HepG2 (cell line): ENCODE measurements at regions not wholly inside any gene's neighbourhood (a gene's known extent, or its start where the extent isn't known, plus 50 kb on each side); places are given as distances from the start of the nearest gene placed in this dataset.

Experiments used
- ATAC-seq: fragments of 200-7000 bp; cut with Tn5 transposase; 3 replicates; pipeline ENCODE4 v1.9.1; 2020; ENCODE audit warnings: mild to moderate bottlenecking, moderate library complexity
- BruUV-seq: library from RNA; stranded (reverse); fragments of 400-500 nt; replicated peaks from 2 replicates; lab custom pipeline; 2021; lab: Mats Ljungman, UMichigan
- CTCF ChIA-PET: fragments of 300-600 bp; formaldehyde crosslinking; extraction: SDS; loops from one replicate; lab custom pipeline; 2021; ENCODE audit warnings: low total read pairs, inconsistent platforms, low intra/inter-chr PET ratio; lab: Yijun Ruan, JAX
- POLR2A ChIA-PET: fragments of 350-600 bp; sonication (Branson Sonifier 250); formaldehyde crosslinking; loops from one replicate; lab custom pipeline; 2020; ENCODE audit warnings: antibody characterized with exemption, inconsistent platforms; lab: Yijun Ruan, JAX
- DNase-seq: peaks from one replicate; pipeline ENCODE4 v3.0.0-alpha.2; 2015; ENCODE audit warnings: low spot score
- FAIRE-seq: peaks from 3 replicates; lab custom pipeline; 2011; peaks lifted over from hg19 to GRCh38; lab: Jason Lieb, UNC
- H2AFZ ChIP-seq: one replicate; pipeline ENCODE4 v1.6.1; 2011; ENCODE audit warnings: low read length, inconsistent platforms
- H3K27ac ChIP-seq: fragments of 300-600 bp; 3 replicates; pipeline ENCODE4 v1.8.0; 2011; ENCODE audit warnings: mixed run types, mild to moderate bottlenecking, mixed read lengths, low read length, inconsistent platforms; ENCODE audit not compliant: insufficient read depth; ENCODE audit errors: extremely low read length
- H3K27me3 ChIP-seq, 2 experiments: fragments of 200-600 bp in 1 of 2; 2 replicates in 1 of 2; 3 replicates in 1 of 2; pipeline versions ENCODE4 v1.6.0 to v1.8.0; 2011; ENCODE audit warnings: low read length in 2 of 2, mild to moderate bottlenecking in 2 of 2, moderate library complexity in 2 of 2, inconsistent platforms in 1 of 2; ENCODE audit not compliant: insufficient read depth in 2 of 2, control insufficient read depth in 1 of 2
- H3K36me3 ChIP-seq, 2 experiments: fragments of 200-600 bp in 1 of 2; replicated peaks in 1 of 2; 2 replicates in 1 of 2; 3 replicates in 1 of 2; pipeline versions ENCODE4 v1.5.1 to v1.8.0; 2011; ENCODE audit warnings: low read length in 2 of 2, inconsistent platforms in 1 of 2; ENCODE audit not compliant: insufficient read depth in 2 of 2, control insufficient read depth in 1 of 2
- H3K4me1 ChIP-seq: 2 replicates; pipeline ENCODE4 v1.5.1; 2012; ENCODE audit warnings: low read length, inconsistent platforms; ENCODE audit not compliant: insufficient read depth
- H3K4me2 ChIP-seq: 2 replicates; pipeline ENCODE4 v1.6.0; 2011; ENCODE audit warnings: low read depth, low read length, inconsistent platforms
- H3K4me3 ChIP-seq, 3 experiments: fragments of 200-600 bp in 1 of 3; sonication (generic), shearing (Covaris generic) in 1 of 3; replicated peaks in 1 of 3; 2 replicates each; pipeline ENCODE4 v1.5.1; 2011 to 2016; ENCODE audit warnings: low read length in 3 of 3, inconsistent platforms in 2 of 3, low read depth in 2 of 3, mild to moderate bottlenecking in 2 of 3, control low read depth in 1 of 3, mixed read lengths in 1 of 3; ENCODE audit not compliant: insufficient read depth in 1 of 3
- H3K79me2 ChIP-seq: one replicate; pipeline ENCODE4 v1.6.1; 2011; ENCODE audit warnings: low read length, inconsistent platforms; ENCODE audit not compliant: insufficient read depth
- H3K9ac ChIP-seq: 2 replicates; pipeline ENCODE4 v1.6.0; 2011; ENCODE audit warnings: mild to moderate bottlenecking, low read depth, low read length, inconsistent platforms; ENCODE audit not compliant: insufficient read depth
- H3K9me3 ChIP-seq: 2 replicates; pipeline ENCODE4 v1.5.1; 2012; ENCODE audit warnings: mild to moderate bottlenecking, low read length
- H4K20me1 ChIP-seq: 2 replicates; pipeline ENCODE4 v1.6.0; 2011; ENCODE audit warnings: inconsistent platforms, mild to moderate bottlenecking, low read length, moderate library complexity; ENCODE audit not compliant: insufficient read depth
- ARID2 ChIP-seq: sonication (generic); formaldehyde crosslinking; IDR thresholded peaks from 2 replicates; pipeline ENCODE4 v1.8.1; 2022; ENCODE audit warnings: mild to moderate bottlenecking, missing genetic modification reagents, borderline replicate concordance
- FOXM1 ChIP-seq: sonication (generic); formaldehyde crosslinking; IDR thresholded peaks from 2 replicates; pipeline ENCODE4 v1.5.0; 2020; ENCODE audit warnings: missing genetic modification reagents
- GPN1 ChIP-seq: sonication (generic); formaldehyde crosslinking; IDR thresholded peaks from 2 replicates; pipeline ENCODE4 v1.5.1; 2020; ENCODE audit warnings: missing genetic modification reagents, borderline replicate concordance
- HBP1 ChIP-seq: IDR thresholded peaks from 2 replicates; pipeline ENCODE4 v1.6.1; 2016; ENCODE audit warnings: low read depth, control low read depth
- KIAA2018 ChIP-seq: sonication (generic); formaldehyde crosslinking; IDR thresholded peaks from 2 replicates; pipeline ENCODE4 v1.5.0; 2020; ENCODE audit warnings: mild to moderate bottlenecking, missing genetic modification reagents, borderline replicate concordance
- SIN3A ChIP-seq: IDR thresholded peaks from 2 replicates; pipeline ENCODE4 v1.6.1; 2011; ENCODE audit warnings: low read depth, mild to moderate bottlenecking, control low read depth, low read length, borderline replicate concordance
- ZBTB1 ChIP-seq: sonication (generic); formaldehyde crosslinking; IDR thresholded peaks from 2 replicates; pipeline ENCODE4 v1.4.0; 2020; ENCODE audit warnings: missing genetic modification reagents, borderline replicate concordance
- ZBTB25 ChIP-seq: IDR thresholded peaks from 2 replicates; pipeline ENCODE4 v1.6.1; 2018; ENCODE audit warnings: missing genetic modification reagents
- ZKSCAN5 ChIP-seq: sonication (generic); formaldehyde crosslinking; IDR thresholded peaks from 2 replicates; pipeline ENCODE4 v1.5.1; 2020; ENCODE audit warnings: mild to moderate bottlenecking, missing genetic modification reagents
- ZNF17 ChIP-seq: sonication (generic); formaldehyde crosslinking; IDR thresholded peaks from 2 replicates; pipeline ENCODE4 v1.5.0; 2020; ENCODE audit warnings: mild to moderate bottlenecking, missing genetic modification reagents
- ZNF180 ChIP-seq: sonication (generic); formaldehyde crosslinking; IDR thresholded peaks from 2 replicates; pipeline ENCODE4 v1.4.0; 2020; ENCODE audit warnings: low read depth, missing genetic modification reagents, borderline replicate concordance
- ZNF274 ChIP-seq: sonication (generic); formaldehyde crosslinking; IDR thresholded peaks from 2 replicates; pipeline ENCODE4 v1.5.1; 2020; ENCODE audit warnings: mild to moderate bottlenecking, missing genetic modification reagents
- ZNF451 ChIP-seq: sonication (generic); formaldehyde crosslinking; IDR thresholded peaks from 2 replicates; pipeline ENCODE4 v1.5.0; 2020; ENCODE audit warnings: mild to moderate bottlenecking, missing genetic modification reagents
- WGBS: methylation state at CpG from one replicate; pipeline ENCODE4 v1.1.6; 2017; ENCODE audit warnings: low lambda C conversion rate; 5-methylcytosine and 5-hydroxymethylcytosine counted together
- in situ Hi-C: cut with HindIII; loops from 2 replicates; pipeline ENCODE4 v1.10.0; 2017; ENCODE audit warnings: low pct_unique_long_range_greater_than_20kb; ENCODE audit not compliant: extremely low pct_ligation_motif_present
- intact Hi-C: fragments of 100-400 bp; cut with micrococcal nuclease; formaldehyde crosslinking; loops from one replicate; pipeline ENCODE4 v1.10.0; 2022; ENCODE audit not compliant: unreplicated experiment
- TF ChIP-seq, protein P1 (sequence below): sonication (generic); formaldehyde crosslinking; IDR thresholded peaks from 2 replicates; pipeline ENCODE4 v1.5.0; 2020; ENCODE audit warnings: missing genetic modification reagents, mild to moderate bottlenecking, borderline replicate concordance

GRCh38 chr11:128135451-128135850, 451.9 kb downstream of the ETS1 start (continued):
- TF ChIP-seq ZBTB25 (CRISPR knock-in tag) (no peak), ZNF451 (CRISPR knock-in tag) (no peak), ZNF17 (no peak), HBP1 (no peak), ARID2 (no peak), ZNF274 (CRISPR knock-in tag) (no peak), ZKSCAN5 (no peak)
- TF ChIP-seq, protein P1, sequence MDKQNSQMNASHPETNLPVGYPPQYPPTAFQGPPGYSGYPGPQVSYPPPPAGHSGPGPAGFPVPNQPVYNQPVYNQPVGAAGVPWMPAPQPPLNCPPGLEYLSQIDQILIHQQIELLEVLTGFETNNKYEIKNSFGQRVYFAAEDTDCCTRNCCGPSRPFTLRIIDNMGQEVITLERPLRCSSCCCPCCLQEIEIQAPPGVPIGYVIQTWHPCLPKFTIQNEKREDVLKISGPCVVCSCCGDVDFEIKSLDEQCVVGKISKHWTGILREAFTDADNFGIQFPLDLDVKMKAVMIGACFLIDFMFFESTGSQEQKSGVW: no peak

GRCh38 chr11:128133501-128133900, 453.9 kb downstream of the ETS1 start:
- WGBS: 6% methylated on average over 3 of the region's 3 CpGs
- H2AFZ ChIP-seq: no peak overlapping the region
- BruUV-seq: no TSS peak
- H3K9ac ChIP-seq: no peak overlapping the region
- H3K9me3 ChIP-seq: 0 out of 2 replicates have a peak, but pooled peaks cover 5% of the 10 kb centered on the region
- ChIA-PET POLR2A (no interaction called here), CTCF (no interaction called here)
- no peaks in the 10 kb centered on the region for H3K79me2 ChIP-seq
- no peak overlapping the region for H3K4me3 ChIP-seq
- no peaks in the 10 kb centered on the region for H3K36me3 ChIP-seq
- DNase-seq: no peak
- H3K27me3 ChIP-seq: no peaks in the 10 kb centered on the region
- H3K4me2 ChIP-seq: no peak overlapping the region
- H4K20me1 ChIP-seq: no peaks in the 10 kb centered on the region
- ATAC-seq: no peak
- intact Hi-C loops: no loop called here
- FAIRE-seq: no peak
- H3K4me1 ChIP-seq: no peaks in the 10 kb centered on the region
- in situ Hi-C loops: no loop called here
- no peak overlapping the region for H3K27ac ChIP-seq
- TF ChIP-seq KIAA2018 (CRISPR knock-in tag) (no peak), SIN3A (no peak), ZBTB1 (CRISPR knock-in tag) (no peak), FOXM1 (CRISPR knock-in tag) (no peak), ZNF180 (no peak), GPN1 (CRISPR knock-in tag) (no peak)
